ENCODE measurements at regions not wholly inside any gene's neighbourhood (a gene's known extent, or its start where the extent isn't known, plus 50 kb on each side); places are given as distances from the start of the nearest gene placed in this dataset.

DNA sequence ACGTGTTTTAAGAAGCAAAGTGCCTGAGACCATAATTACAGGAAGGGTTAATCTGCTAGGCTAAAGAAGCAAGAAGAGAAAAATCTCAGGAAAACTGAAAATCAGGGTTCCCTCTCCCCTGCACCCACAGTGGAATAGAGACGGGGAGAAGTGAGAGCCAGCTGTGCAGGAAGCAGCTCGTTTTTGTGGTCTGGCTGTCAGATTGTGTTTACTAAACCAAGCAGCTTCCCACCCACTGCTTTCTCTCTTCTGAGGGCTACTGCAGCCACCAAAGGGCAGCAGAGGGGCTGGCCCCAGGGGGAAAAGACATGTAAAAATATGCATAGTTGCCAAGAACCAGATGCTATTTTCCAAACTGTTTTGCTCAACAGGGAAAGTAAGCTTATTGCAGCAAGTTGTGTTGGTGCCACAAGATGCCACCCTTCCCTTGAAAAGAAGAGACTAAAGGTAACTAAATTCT is 72.6 kb upstream of the THUMPD2 start:
- DNase-seq (ENCODE audit: low read depth, low spot score) = no peak

DNA sequence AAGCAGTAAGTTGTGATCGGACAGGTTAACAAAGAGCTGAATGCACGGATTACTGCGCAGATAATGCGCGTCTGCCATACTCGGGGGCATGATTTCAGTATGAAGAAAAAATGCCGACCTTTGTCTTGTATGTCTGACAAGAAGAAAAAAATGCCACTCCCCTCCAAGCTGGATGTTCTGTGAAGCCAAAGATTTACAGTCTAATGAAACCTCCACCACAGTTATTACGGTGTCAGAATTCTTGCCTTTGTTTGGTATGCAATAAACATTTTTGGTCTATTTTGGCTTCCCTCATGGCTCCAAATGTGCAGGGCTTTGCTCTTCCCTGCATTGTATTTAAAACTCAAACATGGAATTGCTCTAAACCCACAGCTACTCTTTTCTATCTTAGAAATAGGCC is 72.2 kb upstream of the THUMPD2 start:
- no peak for TF ChIP-seq POLR2AphosphoS5 (IDR thresholded peaks at IDR 0.05; ENCODE audit: borderline replicate concordance, low read depth, low read length)
- TF ChIP-seq FOXP2 (optimal IDR thresholded peaks at IDR 0.05; ENCODE audit: control extremely low read depth, extremely low read length, insufficient read depth) = no peak
- no peak for TF ChIP-seq EZH2 (IDR thresholded peaks at IDR 0.05)
- H3K36me3 ChIP-seq (ENCODE audit: insufficient read depth, low read length) = no peaks in the 10 kb centered on the region
- H3K9ac ChIP-seq (ENCODE audit: insufficient read length) = no peak overlapping the region
- no peak overlapping the region for H3K27ac ChIP-seq
- no peak for DNase-seq (ENCODE audit: low read depth, low spot score)
- H3K4me3 ChIP-seq = peak overlapping the region; percentile 56
- no peaks in the 10 kb centered on the region for H3K9me3 ChIP-seq (ENCODE audit: low read depth, low read length)

More for the DNA sequence above, 72.6 kb upstream of the THUMPD2 start:
- no peak overlapping the region for H3K9ac ChIP-seq (ENCODE audit: insufficient read length)
- no peaks in the 10 kb centered on the region for H3K9me3 ChIP-seq (ENCODE audit: low read depth, low read length)
- H3K27ac ChIP-seq = no peak overlapping the region
- H3K4me3 ChIP-seq = peak overlapping the region; percentile 56
- no peaks in the 10 kb centered on the region for H3K36me3 ChIP-seq (ENCODE audit: insufficient read depth, low read length)
- peak; percentile 32 for TF ChIP-seq FOXP2 (optimal IDR thresholded peaks at IDR 0.05; ENCODE audit: control extremely low read depth, extremely low read length, insufficient read depth)
- no peak for TF ChIP-seq EZH2 (IDR thresholded peaks at IDR 0.05)
- no peak for TF ChIP-seq POLR2AphosphoS5 (IDR thresholded peaks at IDR 0.05; ENCODE audit: borderline replicate concordance, low read depth, low read length)

DNA sequence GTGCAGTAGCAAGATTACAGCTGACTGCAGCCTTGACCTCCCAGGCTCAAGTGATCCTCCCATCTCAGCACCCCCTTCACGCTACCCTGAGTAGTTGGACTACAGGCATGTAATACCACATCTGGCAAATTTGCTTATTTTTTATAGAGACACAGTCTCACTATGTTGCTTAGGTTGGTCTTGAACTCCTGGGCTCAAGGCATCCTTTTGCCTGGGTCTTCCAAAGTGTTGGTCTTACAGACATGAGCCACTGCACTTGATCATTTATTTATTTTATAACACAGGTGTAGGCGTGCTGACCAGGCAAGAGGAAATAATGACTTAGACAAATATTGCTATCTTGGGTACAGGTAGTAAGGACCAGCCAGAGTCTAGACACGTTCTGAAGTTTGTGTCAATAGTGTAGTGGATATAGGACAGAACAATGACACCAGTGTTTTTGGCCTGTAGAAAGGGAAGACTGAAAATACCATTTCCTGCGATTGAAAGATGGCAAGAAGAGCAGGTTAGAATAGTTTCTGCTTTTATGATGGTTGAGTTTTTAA is 71.0 kb upstream of the THUMPD2 start:
- H3K9me3 ChIP-seq (ENCODE audit: low read depth, low read length) = no peaks in the 10 kb centered on the region
- no peak for DNase-seq (ENCODE audit: low read depth, low spot score)
- H3K36me3 ChIP-seq (ENCODE audit: insufficient read depth, low read length) = no peaks in the 10 kb centered on the region
- no peak overlapping the region for H3K27ac ChIP-seq
- H3K9ac ChIP-seq (ENCODE audit: insufficient read length) = no peak overlapping the region
- TF ChIP-seq POLR2AphosphoS5 (IDR thresholded peaks at IDR 0.05; ENCODE audit: borderline replicate concordance, low read depth, low read length) (no peak), FOXP2 (optimal IDR thresholded peaks at IDR 0.05; ENCODE audit: control extremely low read depth, extremely low read length, insufficient read depth) (no peak), EZH2 (IDR thresholded peaks at IDR 0.05) (no peak)
- H3K4me3 ChIP-seq = no peak overlapping the region

DNA sequence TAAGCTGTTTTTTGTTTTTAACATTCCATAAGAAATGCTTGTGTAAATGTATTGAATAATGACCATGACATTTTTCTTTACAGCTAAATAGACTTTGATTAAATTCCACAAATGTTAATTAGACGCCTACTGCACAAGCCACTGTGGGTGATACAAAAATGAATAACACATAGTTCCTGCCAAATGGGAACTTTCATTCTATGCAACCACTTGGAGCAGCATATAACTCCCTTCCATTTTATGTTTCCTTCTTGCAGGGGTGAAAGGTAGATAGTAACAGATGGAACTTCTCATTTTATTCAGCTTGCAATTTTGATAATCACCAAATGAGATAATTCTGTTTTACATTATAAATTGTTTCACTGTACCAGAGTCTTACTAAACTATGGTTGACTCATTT is 70.0 kb upstream of the THUMPD2 start:
- Histone ChIP-seq H3K9ac (ENCODE audit: insufficient read length) (no peak overlapping the region), H3K9me3 (ENCODE audit: low read depth, low read length) (no peaks in the 10 kb centered on the region), H3K4me3 (no peak overlapping the region), H3K27ac (no peak overlapping the region), H3K36me3 (ENCODE audit: insufficient read depth, low read length) (no peaks in the 10 kb centered on the region)
- no peak for DNase-seq (ENCODE audit: low read depth, low spot score)
- TF ChIP-seq EZH2 (IDR thresholded peaks at IDR 0.05) (no peak), POLR2AphosphoS5 (IDR thresholded peaks at IDR 0.05; ENCODE audit: borderline replicate concordance, low read depth, low read length) (no peak), FOXP2 (optimal IDR thresholded peaks at IDR 0.05; ENCODE audit: control extremely low read depth, extremely low read length, insufficient read depth) (no peak)

DNA sequence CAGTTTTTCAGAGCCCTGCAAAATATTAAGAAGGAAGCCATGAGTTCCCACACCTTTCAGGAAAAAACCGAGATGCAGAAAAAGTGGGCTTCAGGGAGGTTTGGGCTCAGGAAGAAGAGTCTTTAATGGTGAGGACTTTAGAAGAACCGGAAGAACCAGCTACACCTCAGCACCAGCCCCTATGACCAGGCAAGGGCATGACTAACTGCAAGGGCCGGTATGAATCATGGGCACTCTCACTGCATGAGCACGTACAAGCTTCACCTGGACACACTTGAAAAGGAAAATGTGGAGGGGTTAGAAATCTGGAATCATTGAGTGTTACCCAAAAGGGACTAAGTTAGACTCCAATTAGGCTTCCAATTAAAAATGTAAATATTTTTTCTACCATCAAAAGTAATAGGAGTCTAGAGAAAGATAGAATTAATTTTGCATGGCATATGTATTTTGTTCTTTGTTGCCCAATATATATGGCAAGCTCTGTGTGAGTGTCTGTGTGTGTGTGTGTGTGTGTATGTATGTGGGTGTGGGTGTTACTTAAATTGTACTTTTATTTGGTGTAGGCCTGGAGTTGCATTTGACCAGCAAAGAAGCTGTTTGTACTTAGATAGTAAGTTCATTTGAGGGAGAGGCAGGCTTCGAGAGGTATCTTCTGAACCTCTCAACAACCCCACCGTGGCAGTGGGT is 66.5 kb upstream of the THUMPD2 start:
- DNase-seq (ENCODE audit: low read depth, low spot score) = no peak
- no peak overlapping the region for H3K27ac ChIP-seq
- H3K9ac ChIP-seq (ENCODE audit: insufficient read length) = no peak overlapping the region
- H3K4me3 ChIP-seq = no peak overlapping the region
- H3K36me3 ChIP-seq (ENCODE audit: insufficient read depth, low read length) = no peaks in the 10 kb centered on the region
- no peak for TF ChIP-seq FOXP2 (optimal IDR thresholded peaks at IDR 0.05; ENCODE audit: control extremely low read depth, extremely low read length, insufficient read depth)
- TF ChIP-seq EZH2 (IDR thresholded peaks at IDR 0.05) = no peak
- no peak for TF ChIP-seq POLR2AphosphoS5 (IDR thresholded peaks at IDR 0.05; ENCODE audit: borderline replicate concordance, low read depth, low read length)
- no peaks in the 10 kb centered on the region for H3K9me3 ChIP-seq (ENCODE audit: low read depth, low read length)

DNA sequence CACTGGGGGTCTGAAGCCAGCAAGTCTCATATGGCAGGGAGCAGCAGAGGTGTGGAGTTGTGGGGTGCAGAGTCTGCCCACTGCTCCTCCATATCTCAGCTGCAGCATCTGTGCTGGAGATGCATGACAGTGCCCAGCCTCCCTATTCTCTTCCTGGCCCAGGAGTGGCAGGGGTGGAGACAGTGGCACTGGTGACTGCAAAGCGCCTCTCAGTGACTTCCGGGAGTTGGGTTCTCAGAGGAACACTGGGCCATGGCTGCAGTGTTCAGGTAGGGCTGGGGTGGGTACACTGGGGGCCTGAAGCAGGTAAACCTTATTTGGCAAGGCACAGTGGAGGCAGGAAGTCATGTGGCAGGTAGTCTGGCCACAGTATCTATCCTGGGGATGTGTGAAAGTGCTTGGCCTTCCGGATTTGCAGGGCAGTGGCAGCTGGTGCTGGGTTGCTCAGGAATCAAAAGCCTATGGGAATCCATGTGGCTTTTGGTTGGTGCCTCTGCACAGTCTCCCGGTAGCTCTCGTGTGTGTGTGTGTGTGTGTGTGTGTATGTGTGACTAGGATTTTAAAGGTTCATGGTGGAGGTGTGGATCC is 60.3 kb upstream of the THUMPD2 start:
- H3K9me3 ChIP-seq (ENCODE audit: low read depth, low read length) = no peaks in the 10 kb centered on the region
- H3K36me3 ChIP-seq (ENCODE audit: insufficient read depth, low read length) = no peaks in the 10 kb centered on the region
- H3K4me3 ChIP-seq = no peak overlapping the region
- TF ChIP-seq EZH2 (IDR thresholded peaks at IDR 0.05) (no peak), FOXP2 (optimal IDR thresholded peaks at IDR 0.05; ENCODE audit: control extremely low read depth, extremely low read length, insufficient read depth) (no peak), POLR2AphosphoS5 (IDR thresholded peaks at IDR 0.05; ENCODE audit: borderline replicate concordance, low read depth, low read length) (no peak)
- DNase-seq (ENCODE audit: low read depth, low spot score) = no peak
- no peak overlapping the region for H3K27ac ChIP-seq
- no peak overlapping the region for H3K9ac ChIP-seq (ENCODE audit: insufficient read length)

DNA sequence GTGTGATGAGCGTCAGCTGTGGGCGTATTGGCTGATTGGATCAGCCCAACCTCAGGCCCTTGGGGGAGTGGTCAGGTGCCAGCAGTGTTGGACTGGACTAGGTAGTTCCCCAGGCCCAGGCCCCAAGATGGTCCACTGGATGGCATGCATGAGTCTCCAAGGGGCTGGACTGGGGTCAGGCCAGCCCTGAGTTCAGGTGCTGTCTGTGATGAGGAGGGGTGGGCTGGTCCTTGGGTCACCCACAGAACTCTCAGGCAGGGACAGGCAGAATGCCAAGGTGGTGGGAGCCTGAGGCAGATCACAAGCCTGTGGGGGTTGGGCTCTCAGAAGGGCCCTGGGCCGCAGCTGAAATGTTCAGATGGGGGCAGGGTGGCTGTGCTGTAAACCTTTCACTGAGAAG is 59.5 kb upstream of the THUMPD2 start:
- no peaks in the 10 kb centered on the region for H3K9me3 ChIP-seq (ENCODE audit: low read depth, low read length)
- no peak overlapping the region for H3K9ac ChIP-seq (ENCODE audit: insufficient read length)
- TF ChIP-seq EZH2 (IDR thresholded peaks at IDR 0.05) (no peak), FOXP2 (optimal IDR thresholded peaks at IDR 0.05; ENCODE audit: control extremely low read depth, extremely low read length, insufficient read depth) (no peak), POLR2AphosphoS5 (IDR thresholded peaks at IDR 0.05; ENCODE audit: borderline replicate concordance, low read depth, low read length) (no peak)
- no peak overlapping the region for H3K27ac ChIP-seq
- no peak for DNase-seq (ENCODE audit: low read depth, low spot score)
- no peak overlapping the region for H3K4me3 ChIP-seq
- no peaks in the 10 kb centered on the region for H3K36me3 ChIP-seq (ENCODE audit: insufficient read depth, low read length)

DNA sequence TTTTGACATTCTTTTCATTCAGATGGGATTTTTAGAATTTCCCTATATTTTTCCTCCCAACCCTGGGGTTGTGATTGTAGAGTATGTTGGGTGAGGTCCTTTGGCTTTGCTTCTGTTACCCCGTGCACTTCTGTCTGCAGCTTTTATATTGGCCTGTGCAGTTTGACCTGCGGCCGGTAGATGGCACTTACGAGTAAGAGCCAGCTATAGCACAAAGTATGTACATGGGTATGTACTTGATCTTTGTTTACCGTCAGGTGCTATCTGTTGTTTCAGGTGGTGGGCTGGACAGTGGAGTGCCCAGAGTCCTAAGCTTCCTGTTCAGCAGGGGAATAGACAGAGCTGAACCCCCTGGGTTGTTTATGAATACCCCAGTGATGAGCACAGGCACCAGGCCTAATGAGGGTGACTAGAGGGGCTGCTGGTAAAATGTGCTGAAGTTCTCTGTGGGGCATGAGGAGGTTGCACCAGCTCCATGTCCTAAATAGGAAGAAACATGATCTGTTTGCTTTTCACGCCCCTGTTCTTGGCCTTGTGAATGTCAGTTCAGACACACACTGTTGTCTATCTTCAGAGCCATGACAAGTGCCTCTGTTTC is 58.9 kb upstream of the THUMPD2 start:
- Histone ChIP-seq H3K36me3 (ENCODE audit: insufficient read depth, low read length) (no peaks in the 10 kb centered on the region), H3K9ac (ENCODE audit: insufficient read length) (no peak overlapping the region), H3K4me3 (no peak overlapping the region), H3K27ac (no peak overlapping the region), H3K9me3 (ENCODE audit: low read depth, low read length) (no peaks in the 10 kb centered on the region)
- DNase-seq (ENCODE audit: low read depth, low spot score) = no peak
- TF ChIP-seq POLR2AphosphoS5 (IDR thresholded peaks at IDR 0.05; ENCODE audit: borderline replicate concordance, low read depth, low read length) (no peak), FOXP2 (optimal IDR thresholded peaks at IDR 0.05; ENCODE audit: control extremely low read depth, extremely low read length, insufficient read depth) (no peak), EZH2 (IDR thresholded peaks at IDR 0.05) (no peak)
